Uterus (tissue), 2 donors: ENCODE measurements at regions not wholly inside any gene's neighbourhood (a gene's known extent, or its start where the extent isn't known, plus 50 kb on each side); places are given as distances from the start of the nearest gene placed in this dataset.

Source experiments
- CTCF ChIP-seq, 4 experiments: fragments of 200-600 bp in 2 of 4; fragments of 450-650 bp in 2 of 4; sonication (generic) in 2 of 4; IDR thresholded peaks; one replicate each; pipeline ENCODE4 v1.5.1; 2016 to 2019; ENCODE audit warnings: antibody characterized with exemption in 4 of 4, mild to moderate bottlenecking in 2 of 4, moderate library complexity in 1 of 4
- POLR2A ChIP-seq, 2 donors: fragments of 450-650 bp; IDR thresholded peaks; one replicate each; pipeline ENCODE4 v1.6.1; 2016; ENCODE audit warnings: antibody characterized with exemption in 2 of 2, mild to moderate bottlenecking in 1 of 2, moderate library complexity in 1 of 2

- TF ChIP-seq CTCF (IDR thresholded peaks at IDR 0.05) (peak in 2 of 4 experiments; percentile 31 to 35), POLR2A (IDR thresholded peaks at IDR 0.05) (no peak)
Observed at GRCh38 chrX:10769195-10769594, 148.8 kb upstream of the MID1 start.
